Right atrium auricular region (tissue), 2 donors: ENCODE measurements at regions not wholly inside any gene's neighbourhood (a gene's known extent, or its start where the extent isn't known, plus 50 kb on each side); places are given as distances from the start of the nearest gene placed in this dataset.

Experiments used
- DNase-seq: peaks from one replicate; pipeline ENCODE4 v3.0.0-alpha.2; 2019; ENCODE audit warnings: low spot score
- H3K27ac ChIP-seq, 2 donors: fragments of 200-600 bp; sonication (generic); 1 replicate in 1 of 2; 2 replicates in 1 of 2; pipeline ENCODE4 v1.5.1; 2016 to 2019
- H3K27me3 ChIP-seq, 2 donors: fragments of 200-600 bp; sonication (generic); one replicate each; pipeline versions ENCODE4 v1.5.1 to v1.6.0; 2017 to 2019
- H3K36me3 ChIP-seq: fragments of 200-600 bp; sonication (generic); one replicate; pipeline ENCODE4 v1.5.1; 2016
- H3K4me1 ChIP-seq, 2 donors: fragments of 200-600 bp; sonication (generic); one replicate each; pipeline versions ENCODE4 v1.5.1 to v1.6.0; 2017 to 2019
- H3K4me3 ChIP-seq, 2 donors: fragments of 200-600 bp; sonication (generic); 1 replicate in 1 of 2; 2 replicates in 1 of 2; pipeline ENCODE4 v1.5.1; 2017 to 2019; ENCODE audit warnings: mild to moderate bottlenecking in 1 of 2, moderate library complexity in 1 of 2
- H3K9me3 ChIP-seq, 2 donors: fragments of 200-600 bp; sonication (generic); one replicate each; pipeline ENCODE4 v1.5.1; 2019
- CTCF ChIP-seq, 2 donors: fragments of 200-600 bp; sonication (generic); IDR thresholded peaks; one replicate each; pipeline ENCODE4 v1.5.1; 2019; ENCODE audit warnings: antibody characterized with exemption in 2 of 2

GRCh38 chr16:48099455-48099854, 56.3 kb downstream of the ABCC12 start:
- peaks cover 0 to 7% of the 10 kb centered on the region in 2 donors for H3K4me1 ChIP-seq
- no peak for DNase-seq
- no peak overlapping the region for H3K4me3 ChIP-seq
- no peaks in the 10 kb centered on the region for H3K27me3 ChIP-seq
- no peaks in the 10 kb centered on the region for H3K36me3 ChIP-seq
- H3K9me3 ChIP-seq: no peaks in the 10 kb centered on the region
- no peak for TF ChIP-seq CTCF (IDR thresholded peaks at IDR 0.05)
- H3K27ac ChIP-seq: no peak overlapping the region

- H3K9me3 ChIP-seq: no peaks in the 10 kb centered on the region
- no peaks in the 10 kb centered on the region for H3K27me3 ChIP-seq
- no peak overlapping the region for H3K27ac ChIP-seq
- peaks cover 0 to 7% of the 10 kb centered on the region in 2 donors for H3K4me1 ChIP-seq
- TF ChIP-seq CTCF (IDR thresholded peaks at IDR 0.05): no peak
- no peaks in the 10 kb centered on the region for H3K36me3 ChIP-seq
- no peak for DNase-seq
- H3K4me3 ChIP-seq: no peak overlapping the region
Observed at GRCh38 chr16:48098472-48098871, 57.3 kb downstream of the ABCC12 start.

- no peaks in the 10 kb centered on the region for H3K36me3 ChIP-seq
- no peak overlapping the region for H3K27ac ChIP-seq
- H3K4me1 ChIP-seq: peaks cover 0 to 6% of the 10 kb centered on the region in 2 donors
- DNase-seq: no peak
- H3K4me3 ChIP-seq: no peak overlapping the region
- no peak for TF ChIP-seq CTCF (IDR thresholded peaks at IDR 0.05)
- no peaks in the 10 kb centered on the region for H3K9me3 ChIP-seq
- no peaks in the 10 kb centered on the region for H3K27me3 ChIP-seq
Observed at GRCh38 chr16:48091117-48091516, 64.7 kb downstream of the ABCC12 start.

GRCh38 chr16:48089053-48089792, 66.6 kb downstream of the ABCC12 start:
- TF ChIP-seq CTCF (IDR thresholded peaks at IDR 0.05): no peak
- no peaks in the 10 kb centered on the region for H3K27me3 ChIP-seq
- no peak for DNase-seq
- no peaks in the 10 kb centered on the region for H3K36me3 ChIP-seq
- H3K4me1 ChIP-seq: peaks cover 0 to 6% of the 10 kb centered on the region in 2 donors
- H3K9me3 ChIP-seq: no peaks in the 10 kb centered on the region
- no peak overlapping the region for H3K4me3 ChIP-seq
- H3K27ac ChIP-seq: no peak overlapping the region

- H3K4me1 ChIP-seq: peaks cover 0 to 6% of the 10 kb centered on the region in 2 donors
- no peak for DNase-seq
- no peak overlapping the region for H3K27ac ChIP-seq
- H3K27me3 ChIP-seq: no peaks in the 10 kb centered on the region
- no peaks in the 10 kb centered on the region for H3K36me3 ChIP-seq
- TF ChIP-seq CTCF (IDR thresholded peaks at IDR 0.05): no peak
- H3K4me3 ChIP-seq: no peak overlapping the region
- no peaks in the 10 kb centered on the region for H3K9me3 ChIP-seq
Observed at GRCh38 chr16:48087639-48088038, 68.2 kb downstream of the ABCC12 start.

- Histone ChIP-seq H3K4me1 (peaks cover 0 to 6% of the 10 kb centered on the region in 2 donors), H3K27ac (no peak overlapping the region), H3K4me3 (no peak overlapping the region), H3K36me3 (no peaks in the 10 kb centered on the region), H3K27me3 (no peaks in the 10 kb centered on the region), H3K9me3 (no peaks in the 10 kb centered on the region)
- no peak for DNase-seq
- no peak for TF ChIP-seq CTCF (IDR thresholded peaks at IDR 0.05)
Observed at GRCh38 chr16:48086422-48086821, 69.4 kb downstream of the ABCC12 start.
